Right lobe of liver (tissue), 6 donors: ENCODE measurements at regions not wholly inside any gene's neighbourhood (a gene's known extent, or its start where the extent isn't known, plus 50 kb on each side); places are given as distances from the start of the nearest gene placed in this dataset.
"Not testable (repeated sequence)": the region's sequence is repeated elsewhere in the genome, so short reads cannot be mapped to it uniquely, and the experiment has no call there.

Source experiments
- ATAC-seq, 4 donors: fragments of 200-7000 bp; cut with Tn5 transposase; one replicate each; pipeline ENCODE4 v1.9.1; 2020; ENCODE audit warnings: mild to moderate bottlenecking in 4 of 4, moderate library complexity in 4 of 4
- DNase-seq, 3 donors: peaks; one replicate each; pipeline ENCODE4 v3.0.0-alpha.2; 2020
- H3K27ac ChIP-seq, 3 donors: fragments of 200-600 bp; one replicate each; pipeline ENCODE4 v1.8.0; 2022
- H3K27me3 ChIP-seq, 2 donors: fragments of 200-600 bp; one replicate each; pipeline ENCODE4 v1.8.0; 2022
- H3K36me3 ChIP-seq, 4 donors: fragments of 200-600 bp; sonication (generic) in 1 of 4; one replicate each; pipeline versions ENCODE4 v1.5.1 to v1.8.0; 2017 to 2022; ENCODE audit warnings: control low read depth in 1 of 4
- H3K4me1 ChIP-seq, 4 donors: fragments of 200-600 bp; sonication (generic) in 1 of 4; one replicate each; pipeline versions ENCODE4 v1.5.1 to v1.8.0; 2017 to 2022; ENCODE audit warnings: control low read depth in 1 of 4
- H3K4me3 ChIP-seq, 3 donors: fragments of 200-600 bp; one replicate each; pipeline ENCODE4 v1.8.0; 2022
- H3K9me3 ChIP-seq, 4 donors: fragments of 200-600 bp; sonication (generic) in 1 of 4; one replicate each; pipeline versions ENCODE4 v1.5.1 to v1.8.0; 2017 to 2022; ENCODE audit warnings: control low read depth in 1 of 4
- POLR2A ChIP-seq: fragments of 450-650 bp; IDR thresholded peaks from one replicate; pipeline ENCODE4 v1.6.1; 2017; ENCODE audit warnings: antibody characterized with exemption, mild to moderate bottlenecking
- WGBS: methylation state at CpG from one replicate; pipeline ENCODE4 v1.1.6; 2018; ENCODE audit warnings: low coverage, low lambda C conversion rate; ENCODE audit not compliant: insufficient coverage; ENCODE audit errors: missing lambda C conversion rate; 5-methylcytosine and 5-hydroxymethylcytosine counted together
- intact Hi-C, 2 donors: fragments of 100-400 bp; cut with DNase I; formaldehyde crosslinking; loops; one replicate each; pipeline versions ENCODE4 v1.11.2 to v1.14.1; 2022
- TF ChIP-seq, protein P1 (sequence below), 4 donors: fragments of 200-600 bp in 3 of 4; fragments of 450-650 bp in 1 of 4; IDR thresholded peaks; one replicate each; pipeline versions ENCODE4 v1.5.1 to v1.8.0; 2016 to 2022; ENCODE audit warnings: antibody characterized with exemption in 4 of 4, mild to moderate bottlenecking in 2 of 4
- donor health status: DM: no; HTN: yes; CAD: no.
- donor health status: DM: no; HTN: no; CAD: no.
- donor health status: DM: no; HTN: no; CAD: no.
- donor health status: DM: no; HTN: yes; CAD: no.
- donor health status: DM: no; HTN: yes; CAD: no.

DNA sequence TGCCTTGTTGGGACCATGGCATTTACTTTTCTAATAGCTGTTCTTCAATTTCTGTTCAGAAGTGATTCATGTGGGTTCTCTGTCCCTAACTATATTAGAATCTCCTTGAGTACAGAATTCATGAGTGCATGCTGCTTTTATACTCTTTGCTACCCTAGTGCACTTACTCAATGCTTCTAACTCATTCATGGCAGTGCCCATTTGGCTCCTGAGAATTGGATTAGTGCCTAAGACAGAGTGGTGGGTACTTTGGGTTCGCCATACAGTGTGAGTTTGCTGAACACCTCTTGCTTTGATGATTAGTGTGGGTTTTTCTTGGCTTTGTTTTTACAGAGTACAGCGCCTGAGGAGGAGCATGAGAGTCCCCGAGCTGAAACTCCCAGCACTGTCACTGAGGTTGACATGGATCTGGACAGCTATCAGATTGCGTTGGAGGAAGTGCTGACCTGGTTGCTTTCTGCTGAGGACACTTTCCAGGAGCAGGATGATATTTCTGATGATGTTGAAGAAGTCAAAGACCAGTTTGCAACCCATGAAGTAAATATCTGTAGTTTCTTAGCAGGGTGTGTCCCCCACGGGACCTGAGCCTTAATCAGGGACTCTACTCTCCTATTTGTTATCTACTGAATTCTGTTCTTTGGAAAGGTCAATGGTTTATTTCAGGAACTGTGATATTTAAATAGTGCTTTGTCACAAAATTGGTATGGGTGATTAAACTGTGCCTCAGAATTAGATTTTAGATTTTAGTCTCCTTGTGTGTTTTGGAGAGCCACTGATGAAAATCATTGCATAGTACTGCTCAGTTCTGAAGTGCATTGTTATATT is 150.7 kb downstream of the UTRN start:
- Histone ChIP-seq H3K27me3 (no peaks in the 10 kb centered on the region), H3K4me3 (no peak overlapping the region), H3K27ac (no peak overlapping the region), H3K4me1 (peaks cover 0 to 29% (median 7%) of the 10 kb centered on the region in 4 donors), H3K36me3 (peaks cover 0 to 21% (median 3%) of the 10 kb centered on the region in 4 donors), H3K9me3 (no peaks in the 10 kb centered on the region)
- 71% methylated on average over 5 of the region's 5 CpGs for WGBS
- no peak for DNase-seq
- TF ChIP-seq, protein P1, sequence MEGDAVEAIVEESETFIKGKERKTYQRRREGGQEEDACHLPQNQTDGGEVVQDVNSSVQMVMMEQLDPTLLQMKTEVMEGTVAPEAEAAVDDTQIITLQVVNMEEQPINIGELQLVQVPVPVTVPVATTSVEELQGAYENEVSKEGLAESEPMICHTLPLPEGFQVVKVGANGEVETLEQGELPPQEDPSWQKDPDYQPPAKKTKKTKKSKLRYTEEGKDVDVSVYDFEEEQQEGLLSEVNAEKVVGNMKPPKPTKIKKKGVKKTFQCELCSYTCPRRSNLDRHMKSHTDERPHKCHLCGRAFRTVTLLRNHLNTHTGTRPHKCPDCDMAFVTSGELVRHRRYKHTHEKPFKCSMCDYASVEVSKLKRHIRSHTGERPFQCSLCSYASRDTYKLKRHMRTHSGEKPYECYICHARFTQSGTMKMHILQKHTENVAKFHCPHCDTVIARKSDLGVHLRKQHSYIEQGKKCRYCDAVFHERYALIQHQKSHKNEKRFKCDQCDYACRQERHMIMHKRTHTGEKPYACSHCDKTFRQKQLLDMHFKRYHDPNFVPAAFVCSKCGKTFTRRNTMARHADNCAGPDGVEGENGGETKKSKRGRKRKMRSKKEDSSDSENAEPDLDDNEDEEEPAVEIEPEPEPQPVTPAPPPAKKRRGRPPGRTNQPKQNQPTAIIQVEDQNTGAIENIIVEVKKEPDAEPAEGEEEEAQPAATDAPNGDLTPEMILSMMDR (IDR thresholded peaks at IDR 0.05): no peak
- no peak for TF ChIP-seq POLR2A
- intact Hi-C loops: no loop called here
- peak in 3 of 4 donors; percentile 38 to 51 (median 39) for ATAC-seq

DNA sequence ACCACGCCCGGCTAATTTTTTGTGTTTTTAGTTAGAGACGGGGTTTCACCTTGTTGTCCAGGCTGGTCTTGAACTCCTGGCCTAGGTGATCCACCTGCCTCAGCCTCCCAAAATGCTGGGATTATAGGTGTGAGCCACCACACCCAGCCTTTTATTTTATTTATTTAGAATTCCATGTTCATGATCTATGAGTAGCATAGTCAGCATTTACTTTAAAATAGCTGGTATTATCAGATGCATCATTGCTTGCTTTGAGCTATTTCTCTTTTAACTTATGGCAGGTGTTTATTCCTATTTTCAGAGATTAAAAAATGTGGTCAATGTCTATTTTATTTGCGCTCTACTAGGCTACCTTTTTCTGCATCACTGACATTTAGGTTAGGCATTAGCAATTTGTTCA is 152.0 kb downstream of the UTRN start:
- intact Hi-C loops: no loop called here
- Histone ChIP-seq H3K27me3 (no peaks in the 10 kb centered on the region), H3K4me3 (no peak overlapping the region), H3K9me3 (no peaks in the 10 kb centered on the region), H3K27ac (no peak overlapping the region), H3K36me3 (peaks cover 0 to 18% (median 2%) of the 10 kb centered on the region in 4 donors), H3K4me1 (peaks cover 0 to 29% (median 7%) of the 10 kb centered on the region in 4 donors)
- no peak for DNase-seq
- 96% methylated on average over 4 of the region's 4 CpGs for WGBS
- ATAC-seq: no peak
- TF ChIP-seq POLR2A: no peak
- TF ChIP-seq, protein P1 (IDR thresholded peaks at IDR 0.05): no peak

DNA sequence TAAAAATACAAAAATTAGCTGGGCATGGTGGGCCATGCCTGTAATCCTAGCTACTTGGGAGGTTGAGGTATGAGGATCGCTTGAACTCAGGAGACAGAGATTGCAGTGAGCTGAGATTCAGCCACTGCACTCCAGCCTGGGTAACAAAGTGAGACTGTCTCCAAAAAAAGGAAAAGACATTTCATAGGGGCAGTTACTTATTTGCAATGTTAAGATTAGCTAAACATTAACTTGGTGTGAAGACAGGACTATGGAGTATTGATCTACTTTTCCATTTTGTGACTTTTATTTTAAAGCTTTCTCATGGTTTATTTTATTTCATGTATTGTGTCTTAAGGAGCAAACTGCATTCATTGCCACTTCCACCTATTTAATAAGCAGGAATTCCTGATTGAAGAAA is 153.0 kb downstream of the UTRN start:
- H3K9me3 ChIP-seq: no peaks in the 10 kb centered on the region
- no peak for TF ChIP-seq POLR2A
- TF ChIP-seq, protein P1 (IDR thresholded peaks at IDR 0.05): no peak
- peaks cover 0 to 15% (median 2%) of the 10 kb centered on the region in 4 donors for H3K36me3 ChIP-seq
- H3K4me1 ChIP-seq: peaks cover 0 to 29% (median 7%) of the 10 kb centered on the region in 4 donors
- no peak for DNase-seq
- no peaks in the 10 kb centered on the region for H3K27me3 ChIP-seq
- WGBS: 18% methylated on average over 1 of the region's 1 CpG
- H3K27ac ChIP-seq: peak overlapping the region in 1 of 3 donors; percentile 24
- intact Hi-C loops: no loop called here
- ATAC-seq: peak; percentile 74 to 92 (median 82)
- H3K4me3 ChIP-seq: no peak overlapping the region

DNA sequence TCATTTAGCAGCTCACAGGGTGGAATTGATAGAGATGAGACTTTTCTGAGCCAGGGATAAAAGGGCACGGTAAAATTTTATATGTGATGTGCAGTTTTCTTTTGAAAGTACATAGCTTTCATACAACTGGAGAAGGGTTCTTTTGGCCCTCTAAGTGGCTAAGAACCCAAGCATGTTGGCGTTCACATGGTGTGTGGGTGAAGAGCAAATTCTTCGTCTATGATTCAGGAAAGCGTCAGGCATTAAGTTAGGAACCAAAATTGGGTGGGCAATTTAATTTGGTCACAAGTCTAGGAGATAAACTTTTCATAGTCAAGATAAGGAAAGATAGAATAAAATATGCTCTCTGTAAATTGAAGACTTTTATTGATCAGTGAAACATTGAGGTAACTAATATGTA is 153.9 kb downstream of the UTRN start:
- intact Hi-C loops: no loop called here
- 96% methylated on average over 4 of the region's 4 CpGs for WGBS

DNA sequence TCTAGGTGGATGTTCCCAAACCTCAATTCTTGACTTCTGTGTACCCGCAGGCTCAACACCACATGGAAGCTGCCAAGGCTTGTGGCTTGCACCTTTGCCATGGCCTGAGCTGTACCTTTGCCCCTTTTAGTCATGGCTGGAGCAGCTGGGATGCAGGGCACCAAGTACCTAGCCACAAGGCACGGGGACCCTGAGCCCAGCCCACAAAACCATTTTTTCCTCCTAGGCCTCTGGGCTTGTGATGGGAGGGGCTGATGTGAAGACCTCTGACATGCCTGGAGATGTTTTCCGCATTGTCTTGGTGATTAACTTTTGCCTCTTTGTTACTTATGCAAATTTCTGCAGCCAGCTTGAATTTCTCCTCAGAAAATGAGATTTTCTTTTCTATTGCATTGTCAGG is 156.7 kb downstream of the UTRN start:
- H3K27me3 ChIP-seq, H3K27ac ChIP-seq, H3K4me3 ChIP-seq, ATAC-seq, DNase-seq, intact Hi-C loops, H3K9me3 ChIP-seq: not testable (repeated sequence)
- no CpG with 5 or more reads among the region's 3 CpGs for WGBS
- Histone ChIP-seq H3K36me3 (peaks cover 0 to 23% (median 2%) of the 10 kb centered on the region in 4 donors), H3K4me1 (peaks cover 0 to 29% (median 7%) of the 10 kb centered on the region in 4 donors)

More for the DNA sequence above, 153.9 kb downstream of the UTRN start:
- Histone ChIP-seq H3K4me3 (no peak overlapping the region), H3K9me3 (no peaks in the 10 kb centered on the region), H3K36me3 (peaks cover 0 to 15% (median 2%) of the 10 kb centered on the region in 4 donors), H3K27me3 (no peaks in the 10 kb centered on the region), H3K27ac (no peak overlapping the region), H3K4me1 (peaks cover 0 to 29% (median 7%) of the 10 kb centered on the region in 4 donors)
- no peak for TF ChIP-seq POLR2A
- TF ChIP-seq, protein P1 (IDR thresholded peaks at IDR 0.05): no peak
- DNase-seq (no peak), ATAC-seq (no peak)
